GM23338 (cell line): ENCODE measurements at regions not wholly inside any gene's neighbourhood (a gene's known extent, or its start where the extent isn't known, plus 50 kb on each side); places are given as distances from the start of the nearest gene placed in this dataset.
"Not testable (repeated sequence)": the region's sequence is repeated elsewhere in the genome, so short reads cannot be mapped to it uniquely, and the experiment has no call there.

Experiments
- ATAC-seq: fragments of 200-7000 bp; cut with Tn5 transposase; 3 replicates; pipeline ENCODE4 v1.9.1; 2020
- DNase-seq: peaks from one replicate; pipeline ENCODE4 v3.0.0-alpha.2; 2015; ENCODE audit warnings: low spot score
- H2AFZ ChIP-seq: fragments of 200-600 bp; sonication (generic); 2 replicates; pipeline ENCODE4 v1.8.0; 2016; ENCODE audit warnings: antibody characterized with exemption, mild to moderate bottlenecking, moderate library complexity
- H3F3A ChIP-seq: fragments of 200-600 bp; sonication (generic); replicated peaks from 2 replicates; pipeline ENCODE4 v1.8.0; 2017; ENCODE audit warnings: antibody characterized with exemption, mixed run types, low read depth
- H3K27ac ChIP-seq: fragments of 200-600 bp; sonication (generic); 2 replicates; pipeline ENCODE4 v1.6.1; 2016; ENCODE audit warnings: low read depth
- H3K27me3 ChIP-seq: fragments of 200-600 bp; sonication (generic); 2 replicates; pipeline ENCODE4 v1.8.0; 2016; ENCODE audit warnings: mild to moderate bottlenecking, mixed run types, moderate library complexity; ENCODE audit not compliant: insufficient read depth
- H3K36me3 ChIP-seq: fragments of 200-600 bp; sonication (generic); 2 replicates; pipeline ENCODE4 v1.8.0; 2016; ENCODE audit warnings: mild to moderate bottlenecking; ENCODE audit not compliant: insufficient read depth
- H3K4me1 ChIP-seq: fragments of 200-600 bp; sonication (generic); 2 replicates; pipeline ENCODE4 v1.8.0; 2016; ENCODE audit warnings: mild to moderate bottlenecking, moderate library complexity; ENCODE audit not compliant: insufficient read depth
- H3K4me2 ChIP-seq: fragments of 200-600 bp; sonication (generic); 2 replicates; pipeline ENCODE4 v1.7.1; 2017; ENCODE audit warnings: mixed run types
- H3K4me3 ChIP-seq: fragments of 200-600 bp; sonication (generic); 2 replicates; pipeline ENCODE4 v1.6.1; 2016; ENCODE audit warnings: mixed run types
- H3K79me2 ChIP-seq: fragments of 200-600 bp; sonication (generic); replicated peaks from 2 replicates; pipeline ENCODE4 v1.8.0; 2017; ENCODE audit warnings: mild to moderate bottlenecking; ENCODE audit not compliant: insufficient read depth
- H3K9me2 ChIP-seq: fragments of 200-600 bp; sonication (generic); 2 replicates; pipeline ENCODE4 v1.8.0; 2017; ENCODE audit not compliant: insufficient read depth
- H4K20me1 ChIP-seq: fragments of 200-600 bp; sonication (generic); replicated peaks from 2 replicates; pipeline ENCODE4 v1.8.0; 2017; ENCODE audit warnings: mild to moderate bottlenecking; ENCODE audit not compliant: insufficient read depth
- H3K27ac Mint-ChIP-seq: 2 replicates; pipeline ENCODE4 v1.8.0; 2020; ENCODE audit warnings: inconsistent platforms, mild to moderate bottlenecking, moderate library complexity, mixed read lengths
- H3K27me3 Mint-ChIP-seq: 3 replicates; pipeline ENCODE4 v1.8.0; 2022; ENCODE audit warnings: low read depth, mild to moderate bottlenecking, moderate library complexity, mixed read lengths, inconsistent platforms; ENCODE audit not compliant: insufficient read depth, poor library complexity
- H3K36me3 Mint-ChIP-seq: 3 replicates; pipeline ENCODE4 v1.8.0; 2021; ENCODE audit warnings: low read depth, mild to moderate bottlenecking, inconsistent platforms, moderate library complexity, mixed read lengths
- H3K4me1 Mint-ChIP-seq: 3 replicates; pipeline ENCODE4 v1.8.0; 2020; ENCODE audit warnings: mild to moderate bottlenecking, inconsistent platforms, mixed read lengths
- H3K4me3 Mint-ChIP-seq: 3 replicates; pipeline ENCODE4 v1.8.0; 2021; ENCODE audit warnings: moderate library complexity, mild to moderate bottlenecking, inconsistent platforms, mixed read lengths
- H3K9me3 Mint-ChIP-seq: 3 replicates; pipeline ENCODE4 v1.8.0; 2020; ENCODE audit warnings: moderate library complexity, mild to moderate bottlenecking, inconsistent platforms, mixed read lengths

DNA sequence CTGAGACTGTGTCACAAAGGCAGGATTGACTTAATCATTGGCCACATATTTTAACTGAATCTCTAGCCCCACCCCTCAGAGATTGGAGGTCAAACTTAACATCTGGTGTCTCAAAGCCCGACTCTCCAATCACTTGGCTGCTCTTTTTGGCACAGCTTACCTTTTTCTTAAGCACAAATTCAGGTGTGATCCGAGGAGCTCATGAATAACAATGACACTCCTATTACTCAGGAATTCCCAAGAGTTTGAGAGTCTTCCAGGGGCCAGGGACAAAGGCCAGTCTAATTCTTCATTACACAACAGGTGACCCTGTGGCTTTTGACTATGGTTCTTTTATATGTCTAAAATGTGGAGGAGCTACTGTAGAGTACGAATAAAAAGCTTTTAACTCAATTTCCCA lies 945.2 kb downstream of the SPATA31A7 start:
- not testable (repeated sequence) for H3K4me3 Mint-ChIP-seq, H3K9me3 Mint-ChIP-seq, DNase-seq, H3K36me3 ChIP-seq, H3K27me3 Mint-ChIP-seq, H3K4me3 ChIP-seq, H3K4me1 ChIP-seq, H3K27ac Mint-ChIP-seq, H3K4me2 ChIP-seq, H3K79me2 ChIP-seq, H4K20me1 ChIP-seq, H3K9me2 ChIP-seq, H3K27ac ChIP-seq, H3K4me1 Mint-ChIP-seq, H2AFZ ChIP-seq, H3K36me3 Mint-ChIP-seq, H3K27me3 ChIP-seq, H3F3A ChIP-seq
- ATAC-seq, result peak; percentile 87

DNA sequence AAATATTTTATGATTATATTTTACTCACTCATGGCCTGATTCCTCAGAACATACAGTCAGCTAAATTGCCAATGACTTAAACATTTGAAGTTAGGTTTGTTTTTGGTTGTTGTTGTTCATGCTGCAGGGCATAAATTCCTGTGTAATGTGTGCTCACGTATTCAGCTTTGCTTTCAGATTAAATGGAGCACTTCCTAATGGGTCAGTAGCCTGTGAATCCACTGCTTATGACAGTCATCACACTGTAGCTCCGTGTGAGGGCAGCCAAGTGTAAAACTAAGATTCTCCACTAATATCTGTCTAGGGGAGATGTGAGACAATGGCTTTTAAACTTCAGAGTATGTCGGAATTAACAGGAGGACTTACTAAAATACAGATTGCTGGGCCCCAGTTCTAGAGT lies 955.8 kb downstream of the SPATA31A7 start:
- H3K4me3 ChIP-seq, H3K79me2 ChIP-seq, H3K4me1 Mint-ChIP-seq, H3K4me1 ChIP-seq, H3K27ac ChIP-seq, H3F3A ChIP-seq, ATAC-seq, H3K4me2 ChIP-seq, H2AFZ ChIP-seq, H3K27me3 Mint-ChIP-seq, H3K4me3 Mint-ChIP-seq, H4K20me1 ChIP-seq, H3K27me3 ChIP-seq, DNase-seq, H3K36me3 ChIP-seq, H3K9me3 Mint-ChIP-seq, H3K27ac Mint-ChIP-seq, H3K9me2 ChIP-seq, H3K36me3 Mint-ChIP-seq: not testable (repeated sequence)
